ENCODE measurements at regions not wholly inside any gene's neighbourhood (a gene's known extent, or its start where the extent isn't known, plus 50 kb on each side); places are given as distances from the start of the nearest gene placed in this dataset.
"Not testable (repeated sequence)": the region's sequence is repeated elsewhere in the genome, so short reads cannot be mapped to it uniquely, and the experiment has no call there.

DNA sequence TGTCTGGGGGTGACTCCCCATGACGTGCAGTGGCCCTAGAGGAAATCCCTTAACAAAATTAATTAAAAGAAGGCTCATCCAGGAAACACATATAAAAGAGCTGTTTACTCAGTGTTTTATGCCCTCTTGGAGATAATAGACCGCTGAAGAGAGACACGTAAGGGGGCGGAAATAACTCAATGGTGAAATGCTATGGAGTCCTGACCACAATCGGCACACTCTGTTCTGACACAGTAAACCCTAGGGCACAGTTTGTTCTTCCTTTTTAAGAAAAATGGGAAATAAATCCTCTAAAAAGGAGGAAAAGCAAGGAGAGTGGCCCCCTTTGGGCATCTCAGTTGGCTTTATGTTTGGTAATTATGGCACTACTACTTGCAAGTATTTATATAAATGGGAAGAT lies 237.3 kb downstream of the POTEH start:
- TF ChIP-seq TCF4 (CRISPR knock-in tag; IDR thresholded peaks at IDR 0.05; ENCODE audit: borderline replicate concordance); OSR1 (CRISPR knock-in tag; IDR thresholded peaks at IDR 0.05); ARNTL (CRISPR knock-in tag; IDR thresholded peaks at IDR 0.05; ENCODE audit: borderline replicate concordance, low read depth); TOX (CRISPR knock-in tag; IDR thresholded peaks at IDR 0.05; ENCODE audit: borderline replicate concordance); PPARA (CRISPR knock-in tag; IDR thresholded peaks at IDR 0.05; ENCODE audit: borderline replicate concordance); ESRRG (CRISPR knock-in tag; IDR thresholded peaks at IDR 0.05); ZFP3 (CRISPR knock-in tag; IDR thresholded peaks at IDR 0.05); GLIS3 (CRISPR knock-in tag; IDR thresholded peaks at IDR 0.05); ZFP30 (CRISPR knock-in tag; IDR thresholded peaks at IDR 0.05); ISL1 (CRISPR knock-in tag; IDR thresholded peaks at IDR 0.05): not testable (repeated sequence)
- TF ChIP-seq, protein P1, sequence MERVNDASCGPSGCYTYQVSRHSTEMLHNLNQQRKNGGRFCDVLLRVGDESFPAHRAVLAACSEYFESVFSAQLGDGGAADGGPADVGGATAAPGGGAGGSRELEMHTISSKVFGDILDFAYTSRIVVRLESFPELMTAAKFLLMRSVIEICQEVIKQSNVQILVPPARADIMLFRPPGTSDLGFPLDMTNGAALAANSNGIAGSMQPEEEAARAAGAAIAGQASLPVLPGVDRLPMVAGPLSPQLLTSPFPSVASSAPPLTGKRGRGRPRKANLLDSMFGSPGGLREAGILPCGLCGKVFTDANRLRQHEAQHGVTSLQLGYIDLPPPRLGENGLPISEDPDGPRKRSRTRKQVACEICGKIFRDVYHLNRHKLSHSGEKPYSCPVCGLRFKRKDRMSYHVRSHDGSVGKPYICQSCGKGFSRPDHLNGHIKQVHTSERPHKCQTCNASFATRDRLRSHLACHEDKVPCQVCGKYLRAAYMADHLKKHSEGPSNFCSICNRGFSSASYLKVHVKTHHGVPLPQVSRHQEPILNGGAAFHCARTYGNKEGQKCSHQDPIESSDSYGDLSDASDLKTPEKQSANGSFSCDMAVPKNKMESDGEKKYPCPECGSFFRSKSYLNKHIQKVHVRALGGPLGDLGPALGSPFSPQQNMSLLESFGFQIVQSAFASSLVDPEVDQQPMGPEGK (CRISPR knock-in tag; IDR thresholded peaks at IDR 0.05; ENCODE audit: borderline replicate concordance), result not testable (repeated sequence)
